Neural progenitor cell (in vitro differentiated cells): ENCODE measurements at regions not wholly inside any gene's neighbourhood (a gene's known extent, or its start where the extent isn't known, plus 50 kb on each side); places are given as distances from the start of the nearest gene placed in this dataset.

Experiments used
- DNase-seq: peaks from one replicate; pipeline ENCODE4 v3.0.0-alpha.2; 2016; ENCODE audit warnings: low spot score
- H2AFZ ChIP-seq: fragments of 200-600 bp; sonication (generic); replicated peaks from 2 replicates; pipeline ENCODE4 v1.6.1; 2016; ENCODE audit warnings: antibody characterized with exemption
- H3F3A ChIP-seq: fragments of 200-600 bp; sonication (generic); 2 replicates; pipeline ENCODE4 v1.6.1; 2016; ENCODE audit warnings: antibody characterized with exemption, low read depth
- H3K27ac ChIP-seq: fragments of 200-600 bp; sonication (generic); 2 replicates; pipeline ENCODE4 v1.5.1; 2016; ENCODE audit warnings: mild to moderate bottlenecking
- H3K27me3 ChIP-seq: fragments of 200-600 bp; sonication (generic); 2 replicates; pipeline ENCODE4 v1.6.1; 2016; ENCODE audit warnings: mild to moderate bottlenecking, moderate library complexity
- H3K36me3 ChIP-seq: fragments of 200-600 bp; sonication (generic); 2 replicates; pipeline ENCODE4 v1.5.1; 2016
- H3K4me1 ChIP-seq: fragments of 200-600 bp; sonication (generic); 2 replicates; pipeline ENCODE4 v1.6.1; 2016; ENCODE audit warnings: mixed run types
- H3K4me2 ChIP-seq: fragments of 200-600 bp; sonication (generic); 2 replicates; pipeline ENCODE4 v1.6.1; 2016
- H3K4me3 ChIP-seq: fragments of 200-600 bp; sonication (generic); 2 replicates; pipeline ENCODE4 v1.5.1; 2016
- H3K79me2 ChIP-seq: fragments of 200-600 bp; sonication (generic); 2 replicates; pipeline ENCODE4 v1.6.1; 2016; ENCODE audit warnings: low read depth
- H3K9ac ChIP-seq: fragments of 200-600 bp; sonication (generic); 2 replicates; pipeline ENCODE4 v1.6.1; 2016
- H3K9me3 ChIP-seq: fragments of 200-600 bp; sonication (generic); 2 replicates; pipeline ENCODE4 v1.5.1; 2016; ENCODE audit warnings: low read depth
- H4K20me1 ChIP-seq: fragments of 200-600 bp; sonication (generic); 2 replicates; pipeline ENCODE4 v1.6.1; 2016; ENCODE audit warnings: low read depth
- H3K27ac Mint-ChIP-seq: 3 replicates; pipeline ENCODE4 v1.8.0; 2021; ENCODE audit warnings: mixed read lengths
- H3K27me3 Mint-ChIP-seq: 2 replicates; pipeline ENCODE4 v1.8.0; 2022; ENCODE audit warnings: low read depth, mild to moderate bottlenecking, inconsistent platforms, moderate library complexity, mixed read lengths; ENCODE audit not compliant: insufficient read depth
- H3K36me3 Mint-ChIP-seq: 3 replicates; pipeline ENCODE4 v1.8.0; 2021; ENCODE audit warnings: mixed read lengths
- H3K4me1 Mint-ChIP-seq: 3 replicates; pipeline ENCODE4 v1.8.0; 2021; ENCODE audit warnings: mixed read lengths
- H3K4me3 Mint-ChIP-seq: 3 replicates; pipeline ENCODE4 v1.8.0; 2021; ENCODE audit warnings: mild to moderate bottlenecking, moderate library complexity, mixed read lengths
- H3K9me3 Mint-ChIP-seq: 3 replicates; pipeline ENCODE4 v1.8.0; 2020; ENCODE audit warnings: mixed read lengths
- EZH2 ChIP-seq: fragments of 200-600 bp; sonication (generic); IDR thresholded peaks from 2 replicates; pipeline ENCODE4 v1.6.1; 2017; ENCODE audit warnings: antibody characterized with exemption, mild to moderate bottlenecking, moderate library complexity
- EZH2phosphoT487 ChIP-seq: fragments of 200-600 bp; sonication (generic); IDR thresholded peaks from 2 replicates; pipeline ENCODE4 v1.6.1; 2017; ENCODE audit warnings: antibody characterized with exemption
- TF ChIP-seq, protein P1 (sequence below): fragments of 200-600 bp; sonication (generic); IDR thresholded peaks from 2 replicates; pipeline ENCODE4 v1.5.1; 2017; ENCODE audit warnings: antibody characterized with exemption, mild to moderate bottlenecking

DNA sequence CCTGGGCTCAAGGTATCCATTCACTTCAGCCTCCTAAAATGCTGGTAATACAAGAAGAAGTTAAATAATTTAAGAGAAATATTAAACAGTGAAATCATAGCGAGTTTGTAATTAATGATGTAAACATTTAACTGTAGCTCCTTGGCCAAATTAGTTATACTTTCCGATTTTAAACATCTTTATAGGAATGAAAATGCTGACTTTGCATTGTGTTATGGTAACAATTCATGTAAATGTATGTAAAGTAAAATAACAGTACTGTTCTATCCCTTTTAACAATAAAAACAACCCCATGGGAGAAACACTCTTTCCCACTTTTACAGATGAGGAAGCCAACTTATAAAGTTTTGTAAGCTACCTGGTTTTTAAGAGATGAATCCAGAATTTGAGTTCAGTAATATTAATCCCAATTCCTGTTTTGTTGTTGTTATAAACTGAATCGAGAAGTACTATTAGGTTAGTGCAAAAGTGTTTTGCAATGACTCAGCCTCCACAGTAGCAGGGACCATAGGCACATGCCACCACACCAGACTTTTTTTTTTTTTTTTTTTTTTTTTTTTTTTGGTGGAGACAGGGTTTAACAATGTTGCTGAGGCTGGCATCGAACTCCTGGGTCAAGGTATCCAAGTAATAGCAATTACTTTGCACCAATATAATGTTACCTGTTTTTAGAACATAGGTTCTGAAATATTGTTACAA lies 1360.4 kb downstream of the BRINP3 start:
- Histone ChIP-seq H3K27ac (no peak overlapping the region), H3K36me3 (no peaks in the 10 kb centered on the region), H3K4me3 (no peak overlapping the region), H4K20me1 (no peaks in the 10 kb centered on the region), H3K4me2 (no peak overlapping the region), H3K27me3 (no peaks in the 10 kb centered on the region), H3K4me1 (no peaks in the 10 kb centered on the region), H3K9ac (no peak overlapping the region), H3K9me3 (no peaks in the 10 kb centered on the region), H3F3A (no peaks in the 10 kb centered on the region), H2AFZ (peak overlapping the region; percentile 13), H3K79me2 (no peaks in the 10 kb centered on the region)
- Mint-ChIP-seq H3K36me3 (no peaks in the 10 kb centered on the region), H3K4me3 (no peak overlapping the region), H3K4me1 (no peaks in the 10 kb centered on the region), H3K27ac (no peak overlapping the region), H3K9me3 (no peaks in the 10 kb centered on the region), H3K27me3 (no peaks in the 10 kb centered on the region)
- TF ChIP-seq EZH2phosphoT487 (no peak), EZH2 (no peak)
- TF ChIP-seq, protein P1, sequence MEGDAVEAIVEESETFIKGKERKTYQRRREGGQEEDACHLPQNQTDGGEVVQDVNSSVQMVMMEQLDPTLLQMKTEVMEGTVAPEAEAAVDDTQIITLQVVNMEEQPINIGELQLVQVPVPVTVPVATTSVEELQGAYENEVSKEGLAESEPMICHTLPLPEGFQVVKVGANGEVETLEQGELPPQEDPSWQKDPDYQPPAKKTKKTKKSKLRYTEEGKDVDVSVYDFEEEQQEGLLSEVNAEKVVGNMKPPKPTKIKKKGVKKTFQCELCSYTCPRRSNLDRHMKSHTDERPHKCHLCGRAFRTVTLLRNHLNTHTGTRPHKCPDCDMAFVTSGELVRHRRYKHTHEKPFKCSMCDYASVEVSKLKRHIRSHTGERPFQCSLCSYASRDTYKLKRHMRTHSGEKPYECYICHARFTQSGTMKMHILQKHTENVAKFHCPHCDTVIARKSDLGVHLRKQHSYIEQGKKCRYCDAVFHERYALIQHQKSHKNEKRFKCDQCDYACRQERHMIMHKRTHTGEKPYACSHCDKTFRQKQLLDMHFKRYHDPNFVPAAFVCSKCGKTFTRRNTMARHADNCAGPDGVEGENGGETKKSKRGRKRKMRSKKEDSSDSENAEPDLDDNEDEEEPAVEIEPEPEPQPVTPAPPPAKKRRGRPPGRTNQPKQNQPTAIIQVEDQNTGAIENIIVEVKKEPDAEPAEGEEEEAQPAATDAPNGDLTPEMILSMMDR = no peak
- DNase-seq = no peak

GRCh38 chr1:189121941-189122340 lies 1355.7 kb downstream of the BRINP3 start:
- no peaks in the 10 kb centered on the region for H3K4me1 Mint-ChIP-seq
- no peaks in the 10 kb centered on the region for H3K27me3 ChIP-seq
- TF ChIP-seq, protein P1 = no peak
- TF ChIP-seq EZH2 (no peak), EZH2phosphoT487 (no peak)
- no peaks in the 10 kb centered on the region for H4K20me1 ChIP-seq
- H3K27me3 Mint-ChIP-seq = no peaks in the 10 kb centered on the region
- no peak overlapping the region for H3K9ac ChIP-seq
- no peak overlapping the region for H3K27ac Mint-ChIP-seq
- no peaks in the 10 kb centered on the region for H3K36me3 ChIP-seq
- H3K4me1 ChIP-seq = no peaks in the 10 kb centered on the region
- H3K9me3 ChIP-seq = no peaks in the 10 kb centered on the region
- H3K9me3 Mint-ChIP-seq = no peaks in the 10 kb centered on the region
- H3F3A ChIP-seq = no peaks in the 10 kb centered on the region
- no peak for DNase-seq
- H3K4me3 Mint-ChIP-seq = no peak overlapping the region
- H3K27ac ChIP-seq = no peak overlapping the region
- H3K4me3 ChIP-seq = no peak overlapping the region
- H3K36me3 Mint-ChIP-seq = no peaks in the 10 kb centered on the region
- H3K4me2 ChIP-seq = no peak overlapping the region
- no peak overlapping the region for H2AFZ ChIP-seq
- H3K79me2 ChIP-seq = no peaks in the 10 kb centered on the region

DNA sequence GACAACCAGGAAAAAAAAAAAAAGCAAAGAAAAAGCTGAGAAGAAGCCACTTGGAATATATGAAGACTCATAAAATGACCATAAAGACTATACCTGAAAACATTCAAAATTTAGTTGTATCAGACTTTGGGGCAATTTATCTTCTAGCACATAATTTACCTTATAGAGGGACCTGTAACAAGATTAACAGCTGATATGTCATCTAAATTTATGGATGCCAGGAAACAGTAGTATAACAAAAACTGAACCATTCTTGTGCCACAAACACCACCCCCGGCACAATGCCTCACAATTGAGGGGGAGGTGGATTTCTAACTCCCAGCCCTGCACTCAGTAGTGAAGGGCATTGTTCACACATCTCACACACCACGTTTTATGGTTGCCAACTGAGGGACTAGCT lies 1352.0 kb downstream of the BRINP3 start:
- DNase-seq = no peak
- Histone ChIP-seq H3K36me3 (peaks cover 4% of the 10 kb centered on the region), H3K9ac (no peak overlapping the region), H2AFZ (no peak overlapping the region), H3K27me3 (no peaks in the 10 kb centered on the region), H3K9me3 (no peaks in the 10 kb centered on the region), H3K27ac (no peak overlapping the region), H3K79me2 (no peaks in the 10 kb centered on the region), H3K4me2 (no peak overlapping the region), H3F3A (no peaks in the 10 kb centered on the region), H4K20me1 (no peaks in the 10 kb centered on the region), H3K4me3 (no peak overlapping the region), H3K4me1 (no peaks in the 10 kb centered on the region)
- no peak overlapping the region for H3K4me3 Mint-ChIP-seq
- H3K36me3 Mint-ChIP-seq = no peaks in the 10 kb centered on the region
- H3K27me3 Mint-ChIP-seq = no peaks in the 10 kb centered on the region
- no peak overlapping the region for H3K27ac Mint-ChIP-seq
- TF ChIP-seq EZH2phosphoT487 = no peak
- TF ChIP-seq EZH2 = no peak
- TF ChIP-seq, protein P1 = no peak
- H3K9me3 Mint-ChIP-seq = no peaks in the 10 kb centered on the region
- no peaks in the 10 kb centered on the region for H3K4me1 Mint-ChIP-seq
